ENCODE measurements at regions not wholly inside any gene's neighbourhood (a gene's known extent, or its start where the extent isn't known, plus 50 kb on each side); places are given as distances from the start of the nearest gene placed in this dataset.

GRCh38 chr6:53412751-53413150, 64.0 kb upstream of the ELOVL5 start:
- DNase-seq, result no peak

GRCh38 chr6:53412021-53412715, 63.4 kb upstream of the ELOVL5 start:
- DNase-seq, result no peak

DNA sequence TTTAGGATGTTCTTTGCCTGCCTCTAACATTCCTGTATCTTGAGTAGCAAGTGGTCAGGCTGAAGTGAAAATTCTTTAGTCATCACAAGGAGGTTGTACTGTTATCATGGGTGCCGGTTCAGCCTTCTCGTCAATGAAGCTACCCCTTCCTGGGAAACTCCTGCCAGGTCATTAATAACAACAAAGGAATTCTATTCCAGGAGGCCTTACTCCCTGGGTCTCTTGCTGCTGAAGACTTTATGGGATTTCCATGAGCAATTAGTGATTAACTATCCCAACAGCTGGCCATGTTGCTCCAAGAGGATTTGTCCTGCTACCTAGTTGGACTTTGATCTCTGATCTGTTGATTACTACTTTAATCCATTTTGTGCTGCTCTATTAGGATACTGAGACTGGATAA, 62.7 kb upstream of the ELOVL5 start:
- no peak for DNase-seq

DNA sequence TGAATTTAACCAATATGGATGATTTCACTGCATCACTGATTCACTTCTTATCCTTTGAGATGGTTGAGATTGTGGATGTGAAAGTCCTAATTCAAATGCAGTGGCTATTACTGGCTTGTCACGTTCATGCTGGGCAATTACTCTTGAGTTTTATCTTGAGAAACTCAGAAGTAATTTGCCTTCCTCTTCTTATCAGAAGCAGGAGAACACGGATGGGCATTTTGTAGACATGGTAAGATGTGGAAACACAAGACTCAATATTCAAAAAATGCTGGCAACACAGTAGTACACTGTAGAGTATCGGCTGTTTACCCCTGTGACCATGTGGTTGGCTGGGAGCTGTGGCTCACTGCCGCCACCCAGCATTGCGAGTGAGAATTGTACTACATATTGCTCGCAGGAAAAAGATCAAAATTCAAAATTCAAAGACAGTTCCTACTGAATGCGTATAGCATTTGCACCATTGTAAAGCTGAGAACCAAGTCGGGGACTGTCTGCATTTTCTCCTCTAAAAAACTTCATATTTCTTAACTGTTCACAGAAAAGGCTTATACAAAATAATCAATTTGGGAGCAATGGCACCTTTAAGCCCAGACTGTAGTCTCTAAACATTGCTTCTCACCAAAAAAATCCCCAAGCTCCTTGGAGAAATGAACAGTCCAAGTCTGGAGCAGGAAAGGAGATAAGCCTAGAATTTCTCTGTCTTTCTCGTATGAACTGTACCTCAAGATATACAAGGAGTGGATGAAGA, 61.9 kb upstream of the ELOVL5 start:
- peak; percentile 81 for DNase-seq

GRCh38 chr6:53408826-53409225, 60.1 kb upstream of the ELOVL5 start:
- DNase-seq, result no peak

- DNase-seq, result no peak
Observed at GRCh38 chr6:53399027-53399344, 50.2 kb upstream of the ELOVL5 start.

DNA sequence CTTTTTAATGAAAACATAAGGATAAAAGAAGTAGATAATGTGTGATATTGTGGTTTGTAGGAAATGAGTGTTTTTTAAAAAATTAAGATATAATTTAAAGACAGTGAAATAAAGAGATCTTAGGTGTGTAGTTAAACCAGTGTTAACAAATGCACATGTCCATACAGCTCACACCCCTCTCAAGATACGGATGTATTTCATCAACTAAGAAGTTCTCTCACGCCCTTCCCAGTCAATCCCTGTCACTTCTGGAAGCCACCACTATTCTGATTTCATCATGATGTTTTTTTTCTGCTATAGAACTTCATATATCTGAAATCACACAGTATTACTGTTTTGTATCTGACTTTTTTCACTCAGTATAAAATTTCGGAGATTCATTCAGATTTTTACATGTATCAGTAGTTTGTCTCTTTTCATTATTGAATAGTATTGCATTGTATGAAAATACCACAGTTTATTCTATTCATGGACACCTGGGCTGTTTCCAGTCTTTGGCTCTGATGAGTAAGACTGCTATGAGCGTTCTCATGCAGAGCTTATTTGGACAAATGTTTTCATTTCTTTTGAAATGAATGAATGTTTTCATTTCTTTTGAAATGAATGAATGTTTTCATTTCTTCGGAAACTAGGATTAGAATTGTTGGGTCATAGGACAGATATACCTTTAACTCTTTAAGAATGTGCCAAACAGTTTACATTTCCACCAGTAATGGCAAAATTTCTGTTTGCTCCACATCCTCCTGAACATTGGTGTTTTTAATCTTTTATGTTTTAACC, 49.7 kb upstream of the ELOVL5 start:
- DNase-seq, result no peak

Measured in activated effector memory CD4-positive, alpha-beta T cell treated with anti-CD3 and anti-CD28 coated beads, Interleukin-2, amount 50 U/mL, for 16 hours (primary cell).